CD4-positive, alpha-beta T cell (primary cell): ENCODE measurements at regions not wholly inside any gene's neighbourhood (a gene's known extent, or its start where the extent isn't known, plus 50 kb on each side); places are given as distances from the start of the nearest gene placed in this dataset.

Experiments used
- ATAC-seq: fragments of 200-7000 bp; cut with Tn5 transposase; one replicate; pipeline ENCODE4 v1.10.0; 2022; ENCODE audit warnings: mild to moderate bottlenecking; ENCODE audit not compliant: poor library complexity
- CTCF ChIA-PET: fragments of 350-600 bp; sonication (Branson Sonifier 250); formaldehyde crosslinking; loops from one replicate; lab custom pipeline; 2021; ENCODE audit warnings: antibody characterized with exemption, inconsistent platforms; lab: Charles Lee
- POLR2A ChIA-PET: fragments of 350-600 bp; sonication (Branson Sonifier 250); formaldehyde crosslinking; loops from one replicate; lab custom pipeline; 2021; ENCODE audit warnings: antibody characterized with exemption, inconsistent platforms; lab: Charles Lee
- DNase-seq, 14 experiments: peaks; one replicate each; pipeline ENCODE4 v3.0.0-alpha.2; 2013 to 2020; ENCODE audit warnings: mixed read lengths in 2 of 14
- H3K27ac ChIP-seq, 2 donors: one replicate each; pipeline versions ENCODE4 v1.5.1 to v1.7.0; 2013; ENCODE audit warnings: low read length in 2 of 2, low read depth in 1 of 2, mild to moderate bottlenecking in 1 of 2
- H3K27me3 ChIP-seq, 2 experiments: 1 replicate in 1 of 2; 2 replicates in 1 of 2; pipeline versions ENCODE4 v1.6.1 to v1.7.0; 2013; ENCODE audit warnings: low read length in 2 of 2, control low read depth in 1 of 2, mild to moderate bottlenecking in 1 of 2, moderate library complexity in 1 of 2; ENCODE audit not compliant: insufficient read depth in 2 of 2, control insufficient read depth in 1 of 2
- H3K36me3 ChIP-seq: one replicate; pipeline ENCODE4 v1.6.1; 2013; ENCODE audit warnings: low read length, control low read depth; ENCODE audit not compliant: insufficient read depth
- H3K4me1 ChIP-seq: one replicate; pipeline ENCODE4 v1.6.1; 2013; ENCODE audit warnings: low read length, control low read depth; ENCODE audit not compliant: insufficient read depth
- H3K4me3 ChIP-seq: one replicate; pipeline ENCODE4 v1.5.1; 2013; ENCODE audit warnings: mild to moderate bottlenecking, low read length, moderate library complexity
- H3K9me3 ChIP-seq, 2 experiments: 1 replicate in 1 of 2; 2 replicates in 1 of 2; pipeline versions ENCODE4 v1.6.1 to v1.7.0; 2013; ENCODE audit warnings: low read length in 2 of 2, mild to moderate bottlenecking in 2 of 2, control low read depth in 1 of 2, moderate library complexity in 1 of 2; ENCODE audit not compliant: control insufficient read depth in 1 of 2, insufficient read depth in 1 of 2
- H3K27ac Mint-ChIP-seq: one replicate; pipeline ENCODE4 v1.8.0; 2020; ENCODE audit warnings: mixed read lengths
- H3K27me3 Mint-ChIP-seq: one replicate; pipeline ENCODE4 v1.8.0; 2021; ENCODE audit warnings: mixed read lengths
- H3K36me3 Mint-ChIP-seq: one replicate; pipeline ENCODE4 v1.8.0; 2021; ENCODE audit warnings: low read depth, mixed read lengths
- H3K4me1 Mint-ChIP-seq: one replicate; pipeline ENCODE4 v1.8.0; 2021; ENCODE audit warnings: low read depth, mixed read lengths
- H3K4me3 Mint-ChIP-seq: one replicate; pipeline ENCODE4 v1.8.0; 2020; ENCODE audit warnings: mild to moderate bottlenecking, mixed read lengths
- H3K9me3 Mint-ChIP-seq: one replicate; pipeline ENCODE4 v1.8.0; 2020; ENCODE audit warnings: mixed read lengths
- intact Hi-C, 2 experiments: fragments of 100-400 bp; cut with DNase I in 1 of 2; cut with micrococcal nuclease in 1 of 2; formaldehyde crosslinking; loops; one replicate each; pipeline versions ENCODE4 v1.15.1 to v1.9.0; 2023 to 2025; cut with DNase I, micrococcal nuclease
- TF ChIP-seq, protein P1 (sequence below): fragments of 200-600 bp; IDR thresholded peaks from one replicate; pipeline ENCODE4 v1.8.0; 2022; ENCODE audit warnings: antibody characterized with exemption, mild to moderate bottlenecking

DNA sequence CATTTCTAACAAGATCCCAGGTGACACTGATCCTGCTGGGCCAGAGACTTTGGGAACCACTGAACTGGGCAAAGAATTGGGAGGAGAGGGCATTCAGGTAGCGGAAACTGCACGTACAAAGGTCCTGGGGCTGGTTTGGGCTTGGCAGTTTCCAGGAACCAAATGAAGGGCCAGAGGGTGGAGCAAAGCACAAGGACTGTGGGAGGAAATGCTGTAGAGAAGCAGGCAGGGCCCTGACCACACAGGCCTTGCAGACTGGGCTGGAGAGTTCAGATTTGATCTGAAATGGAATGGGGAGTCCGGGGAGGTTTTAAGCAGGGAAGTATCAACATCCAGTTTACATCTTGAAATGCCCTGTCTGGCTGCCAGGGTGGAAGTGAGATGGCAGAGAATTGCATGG lies 195.1 kb downstream of the PHETA1 start:
- Histone ChIP-seq H3K9me3 (no peaks in the 10 kb centered on the region), H3K36me3 (no peaks in the 10 kb centered on the region), H3K27me3 (peaks cover 0 to 6% of the 10 kb centered on the region in 2 experiments), H3K4me3 (no peak overlapping the region), H3K4me1 (peaks cover 3% of the 10 kb centered on the region), H3K27ac (no peak overlapping the region)
- H3K4me3 Mint-ChIP-seq = no peak overlapping the region
- intact Hi-C loops = loop anchor here (1.0 to 10.0 kb wide), 3 partner anchors 150 to 239 kb away; no protein-coding TSS in a partner anchor
- no peak for DNase-seq
- H3K36me3 Mint-ChIP-seq = no peaks in the 10 kb centered on the region
- H3K9me3 Mint-ChIP-seq = no peaks in the 10 kb centered on the region
- POLR2A ChIA-PET = no interaction called here
- ATAC-seq = no peak
- CTCF ChIA-PET = no interaction called here
- no peaks in the 10 kb centered on the region for H3K4me1 Mint-ChIP-seq
- H3K27me3 Mint-ChIP-seq = peaks cover 36% of the 10 kb centered on the region
- TF ChIP-seq, protein P1, sequence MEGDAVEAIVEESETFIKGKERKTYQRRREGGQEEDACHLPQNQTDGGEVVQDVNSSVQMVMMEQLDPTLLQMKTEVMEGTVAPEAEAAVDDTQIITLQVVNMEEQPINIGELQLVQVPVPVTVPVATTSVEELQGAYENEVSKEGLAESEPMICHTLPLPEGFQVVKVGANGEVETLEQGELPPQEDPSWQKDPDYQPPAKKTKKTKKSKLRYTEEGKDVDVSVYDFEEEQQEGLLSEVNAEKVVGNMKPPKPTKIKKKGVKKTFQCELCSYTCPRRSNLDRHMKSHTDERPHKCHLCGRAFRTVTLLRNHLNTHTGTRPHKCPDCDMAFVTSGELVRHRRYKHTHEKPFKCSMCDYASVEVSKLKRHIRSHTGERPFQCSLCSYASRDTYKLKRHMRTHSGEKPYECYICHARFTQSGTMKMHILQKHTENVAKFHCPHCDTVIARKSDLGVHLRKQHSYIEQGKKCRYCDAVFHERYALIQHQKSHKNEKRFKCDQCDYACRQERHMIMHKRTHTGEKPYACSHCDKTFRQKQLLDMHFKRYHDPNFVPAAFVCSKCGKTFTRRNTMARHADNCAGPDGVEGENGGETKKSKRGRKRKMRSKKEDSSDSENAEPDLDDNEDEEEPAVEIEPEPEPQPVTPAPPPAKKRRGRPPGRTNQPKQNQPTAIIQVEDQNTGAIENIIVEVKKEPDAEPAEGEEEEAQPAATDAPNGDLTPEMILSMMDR = no peak
- no peak overlapping the region for H3K27ac Mint-ChIP-seq

GRCh38 chr12:111173391-111173790 lies 195.5 kb downstream of the PHETA1 start:
- Histone ChIP-seq H3K9me3 (no peaks in the 10 kb centered on the region), H3K27me3 (peaks cover 0 to 6% of the 10 kb centered on the region in 2 experiments), H3K4me3 (no peak overlapping the region), H3K4me1 (peaks cover 3% of the 10 kb centered on the region), H3K36me3 (no peaks in the 10 kb centered on the region), H3K27ac (no peak overlapping the region)
- no peaks in the 10 kb centered on the region for H3K9me3 Mint-ChIP-seq
- no peaks in the 10 kb centered on the region for H3K4me1 Mint-ChIP-seq
- H3K4me3 Mint-ChIP-seq = no peak overlapping the region
- ChIA-PET CTCF (no interaction called here), POLR2A (no interaction called here)
- H3K36me3 Mint-ChIP-seq = no peaks in the 10 kb centered on the region
- TF ChIP-seq, protein P1 = no peak
- intact Hi-C loops = loop anchor here in 1 of 2 experiments (10.0 kb wide), 1 partner anchor 239 kb away; no protein-coding TSS in a partner anchor
- DNase-seq (no peak), ATAC-seq (no peak)
- H3K27me3 Mint-ChIP-seq = peaks cover 31% of the 10 kb centered on the region
- H3K27ac Mint-ChIP-seq = no peak overlapping the region

GRCh38 chr12:111172786-111173185 lies 196.1 kb downstream of the PHETA1 start:
- no peaks in the 10 kb centered on the region for H3K36me3 Mint-ChIP-seq
- H3K27me3 Mint-ChIP-seq = peaks cover 25% of the 10 kb centered on the region
- H3K4me1 Mint-ChIP-seq = no peaks in the 10 kb centered on the region
- no peak overlapping the region for H3K4me3 ChIP-seq
- ChIA-PET POLR2A (no interaction called here), CTCF (no interaction called here)
- ATAC-seq = no peak
- no peaks in the 10 kb centered on the region for H3K9me3 ChIP-seq
- H3K4me3 Mint-ChIP-seq = no peak overlapping the region
- DNase-seq = no peak
- peaks cover 0 to 6% of the 10 kb centered on the region in 2 experiments for H3K27me3 ChIP-seq
- TF ChIP-seq, protein P1 = no peak
- H3K27ac Mint-ChIP-seq = no peak overlapping the region
- no peaks in the 10 kb centered on the region for H3K36me3 ChIP-seq
- H3K9me3 Mint-ChIP-seq = no peaks in the 10 kb centered on the region
- intact Hi-C loops = loop anchor here in 1 of 2 experiments (10.0 kb wide), 1 partner anchor 238 kb away; no protein-coding TSS in a partner anchor
- H3K4me1 ChIP-seq = peaks cover 5% of the 10 kb centered on the region
- H3K27ac ChIP-seq = no peak overlapping the region
